Coronary artery (tissue), 2 donors: ENCODE measurements at regions not wholly inside any gene's neighbourhood (a gene's known extent, or its start where the extent isn't known, plus 50 kb on each side); places are given as distances from the start of the nearest gene placed in this dataset.

ENCODE experiments used
- DNase-seq: peaks from one replicate; pipeline ENCODE4 v3.0.0-alpha.2; 2017; ENCODE audit warnings: low spot score
- H3K27ac ChIP-seq, 2 donors: fragments of 200-600 bp; sonication (generic); one replicate each; pipeline ENCODE4 v1.5.1; 2016 to 2019
- H3K4me3 ChIP-seq: fragments of 200-600 bp; sonication (generic); 2 replicates; pipeline ENCODE4 v1.5.1; 2016; ENCODE audit warnings: mild to moderate bottlenecking, moderate library complexity
- CTCF ChIP-seq: fragments of 200-600 bp; sonication (generic); IDR thresholded peaks from one replicate; pipeline ENCODE4 v1.5.1; 2019; ENCODE audit warnings: antibody characterized with exemption

GRCh38 chr16:85486256-85486915 is 126.7 kb upstream of the GSE1 start:
- H3K27ac ChIP-seq, result no peak overlapping the region
- DNase-seq, result no peak
- H3K4me3 ChIP-seq, result no peak overlapping the region
- no peak for TF ChIP-seq CTCF

GRCh38 chr16:85488414-85488813 is 124.7 kb upstream of the GSE1 start:
- no peak overlapping the region for H3K4me3 ChIP-seq
- no peak overlapping the region for H3K27ac ChIP-seq
- DNase-seq, result no peak
- TF ChIP-seq CTCF, result no peak

- no peak overlapping the region for H3K27ac ChIP-seq
These were observed 122.6 kb upstream of the GSE1 start for GRCh38 chr16:85490407-85491057.

GRCh38 chr16:85491058-85491771 is 121.9 kb upstream of the GSE1 start:
- no peak for TF ChIP-seq CTCF
- DNase-seq, result no peak
- Histone ChIP-seq H3K4me3 (no peak overlapping the region), H3K27ac (peak overlapping the region in 1 of 2 donors; percentile 50)

More at GRCh38 chr16:85490407-85491057, 122.6 kb upstream of the GSE1 start:
- no peak overlapping the region for H3K4me3 ChIP-seq
- TF ChIP-seq CTCF, result no peak
- no peak for DNase-seq

- Histone ChIP-seq H3K4me3 (peak overlapping the region; percentile 10), H3K27ac (peak overlapping the region in 1 of 2 donors; percentile 50)
- peak; percentile 83 for DNase-seq
- TF ChIP-seq CTCF, result no peak
These were observed 121.3 kb upstream of the GSE1 start for GRCh38 chr16:85491798-85492294.

- Histone ChIP-seq H3K27ac (peak overlapping the region in 1 of 2 donors; percentile 50), H3K4me3 (peak overlapping the region; percentile 10)
- no peak for DNase-seq
- TF ChIP-seq CTCF, result no peak
These were observed 120.7 kb upstream of the GSE1 start for GRCh38 chr16:85492295-85492864.
